T-helper 17 cell (primary cell): ENCODE measurements at regions not wholly inside any gene's neighbourhood (a gene's known extent, or its start where the extent isn't known, plus 50 kb on each side); places are given as distances from the start of the nearest gene placed in this dataset.
"Not testable (repeated sequence)": the region's sequence is repeated elsewhere in the genome, so short reads cannot be mapped to it uniquely, and the experiment has no call there.

Source experiments
- ATAC-seq: fragments of 150-1000 bp; cut with Tn5 transposase; 2 replicates; pipeline ENCODE4 v1.10.0; 2021; ENCODE audit warnings: mild to moderate bottlenecking, moderate library complexity
- DNase-seq, 3 donors: peaks; one replicate each; pipeline versions ENCODE4 v3.0.0 to v3.0.0-alpha.2; 2020 to 2021
- H3K9me3 ChIP-seq: one replicate; pipeline ENCODE4 v1.7.0; 2013; ENCODE audit warnings: low read length, mild to moderate bottlenecking; ENCODE audit not compliant: control insufficient read depth, poor library complexity, severe bottlenecking
- H3K27ac Mint-ChIP-seq: one replicate; pipeline ENCODE4 v1.8.0; 2022; ENCODE audit warnings: mild to moderate bottlenecking, moderate library complexity, mixed read lengths
- H3K27me3 Mint-ChIP-seq: one replicate; pipeline ENCODE4 v1.8.0; 2022; ENCODE audit warnings: mixed read lengths
- H3K36me3 Mint-ChIP-seq: one replicate; pipeline ENCODE4 v1.8.0; 2022; ENCODE audit warnings: low read depth, mixed read lengths
- H3K4me1 Mint-ChIP-seq: one replicate; pipeline ENCODE4 v1.8.0; 2022; ENCODE audit warnings: mild to moderate bottlenecking, mixed read lengths
- H3K4me3 Mint-ChIP-seq: one replicate; pipeline ENCODE4 v1.8.0; 2022; ENCODE audit warnings: mild to moderate bottlenecking, moderate library complexity, mixed read lengths

DNA sequence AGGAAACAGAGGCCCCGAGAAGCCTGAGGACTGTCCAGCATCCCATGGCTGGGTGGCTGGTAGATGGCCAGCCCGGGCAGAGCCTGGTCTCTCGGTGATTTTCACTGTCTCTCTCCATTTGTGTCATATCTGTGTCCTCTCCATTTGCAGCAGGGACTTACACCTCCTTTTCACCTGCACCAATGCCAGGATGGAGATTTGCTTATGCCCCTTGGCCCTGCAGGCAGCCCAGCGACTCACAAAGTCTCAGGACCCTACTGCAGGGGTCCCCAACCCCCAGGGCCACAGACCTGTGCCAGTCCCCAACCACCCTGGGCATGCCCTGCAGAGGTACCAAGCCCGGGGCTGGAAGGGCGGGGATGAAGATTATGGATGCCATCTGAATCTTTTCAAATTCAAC, 201.6 kb downstream of the RHOU start:
- Mint-ChIP-seq H3K4me3 (no peak overlapping the region), H3K27ac (peak overlapping the region; percentile 45), H3K27me3 (peaks cover 5% of the 10 kb centered on the region), H3K4me1 (peaks cover 14% of the 10 kb centered on the region), H3K36me3 (no peaks in the 10 kb centered on the region)
- DNase-seq (no peak), ATAC-seq (no peak)
- H3K9me3 ChIP-seq = no peaks in the 10 kb centered on the region

DNA sequence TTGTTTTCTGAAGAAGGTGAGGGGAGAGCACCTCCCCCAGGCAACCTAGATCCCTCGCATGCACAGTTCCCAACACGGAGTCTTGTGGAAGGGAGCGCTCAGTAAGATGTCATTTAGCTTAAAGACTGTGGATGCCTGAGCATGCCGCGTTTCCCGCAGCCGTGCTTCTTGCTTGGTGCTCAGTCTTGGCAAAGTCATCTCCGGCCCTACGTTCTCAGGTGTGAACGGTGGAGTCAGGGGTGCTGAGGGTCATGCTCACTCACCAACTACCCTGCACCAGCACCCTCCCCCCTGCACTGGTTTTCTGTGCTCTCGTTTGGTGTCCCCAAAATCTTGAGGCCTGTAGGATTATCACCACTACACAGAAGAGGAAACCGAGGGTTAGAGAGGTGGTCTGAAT, 202.1 kb downstream of the RHOU start:
- Mint-ChIP-seq H3K36me3 (no peaks in the 10 kb centered on the region), H3K4me3 (no peak overlapping the region), H3K27me3 (peaks cover 5% of the 10 kb centered on the region), H3K4me1 (peaks cover 14% of the 10 kb centered on the region), H3K27ac (peak overlapping the region; percentile 24)
- DNase-seq (no peak), ATAC-seq (no peak)
- H3K9me3 ChIP-seq = no peaks in the 10 kb centered on the region

DNA sequence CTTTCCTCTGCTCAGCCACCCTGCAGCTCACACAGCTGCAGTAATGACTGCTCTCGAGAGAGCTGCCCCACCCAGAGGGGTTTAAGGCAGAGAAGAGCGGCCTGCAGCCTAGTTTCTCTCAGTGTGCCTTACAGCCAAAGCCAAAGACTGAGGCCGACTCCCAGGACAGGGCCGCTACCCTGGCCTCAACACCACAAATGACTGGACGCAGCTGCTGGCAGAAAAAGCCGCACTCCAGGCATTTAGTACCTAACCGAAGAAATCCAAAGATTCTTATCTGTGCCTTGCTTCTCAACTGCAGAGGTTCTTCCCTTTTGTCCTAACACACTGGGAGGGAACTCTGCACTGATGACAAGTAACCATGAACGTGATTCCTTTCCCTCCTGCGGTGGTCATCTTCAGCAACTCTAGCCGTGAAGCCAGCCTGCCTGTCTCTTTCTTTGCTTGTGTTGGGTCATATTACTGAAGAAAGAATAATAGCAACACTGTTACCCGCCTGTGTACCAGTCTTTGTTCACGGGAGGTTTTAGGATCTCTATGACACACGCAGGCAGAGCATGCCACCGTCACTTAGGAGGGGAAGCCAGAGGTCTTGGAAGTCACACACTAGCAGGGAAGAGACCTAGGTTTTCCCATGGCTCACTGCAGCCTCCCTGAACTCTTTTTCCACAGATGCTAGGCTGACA, 202.7 kb downstream of the RHOU start:
- Mint-ChIP-seq H3K36me3 (no peaks in the 10 kb centered on the region), H3K27ac (peak overlapping the region; percentile 24), H3K27me3 (peaks cover 5% of the 10 kb centered on the region), H3K4me1 (peaks cover 14% of the 10 kb centered on the region), H3K4me3 (no peak overlapping the region)
- no peak for DNase-seq
- ATAC-seq = no peak
- H3K9me3 ChIP-seq = no peaks in the 10 kb centered on the region

DNA sequence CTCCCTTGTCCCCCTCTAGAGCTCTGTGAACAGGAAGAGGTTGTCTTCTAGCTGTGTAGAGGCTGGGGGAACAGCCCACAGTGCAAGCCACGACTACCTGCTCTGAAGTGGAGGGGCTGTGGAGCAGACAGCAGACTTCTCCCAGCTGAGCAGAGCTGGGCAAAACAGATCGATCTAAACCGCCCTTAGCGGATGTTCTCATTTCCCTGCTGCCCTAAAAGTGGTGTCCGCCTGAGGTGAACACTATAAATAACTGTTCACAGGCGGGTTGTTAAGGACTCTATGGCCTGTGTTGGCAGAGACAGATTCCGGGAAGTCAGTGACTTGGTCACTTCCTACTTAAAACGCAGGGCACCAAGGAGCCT, 203.2 kb downstream of the RHOU start:
- DNase-seq = no peak
- H3K4me1 Mint-ChIP-seq = peaks cover 14% of the 10 kb centered on the region
- no peak overlapping the region for H3K4me3 Mint-ChIP-seq
- peak overlapping the region; percentile 24 for H3K27ac Mint-ChIP-seq
- no peaks in the 10 kb centered on the region for H3K36me3 Mint-ChIP-seq
- peak; percentile 39 for ATAC-seq
- peaks cover 7% of the 10 kb centered on the region for H3K27me3 Mint-ChIP-seq
- H3K9me3 ChIP-seq = no peaks in the 10 kb centered on the region

DNA sequence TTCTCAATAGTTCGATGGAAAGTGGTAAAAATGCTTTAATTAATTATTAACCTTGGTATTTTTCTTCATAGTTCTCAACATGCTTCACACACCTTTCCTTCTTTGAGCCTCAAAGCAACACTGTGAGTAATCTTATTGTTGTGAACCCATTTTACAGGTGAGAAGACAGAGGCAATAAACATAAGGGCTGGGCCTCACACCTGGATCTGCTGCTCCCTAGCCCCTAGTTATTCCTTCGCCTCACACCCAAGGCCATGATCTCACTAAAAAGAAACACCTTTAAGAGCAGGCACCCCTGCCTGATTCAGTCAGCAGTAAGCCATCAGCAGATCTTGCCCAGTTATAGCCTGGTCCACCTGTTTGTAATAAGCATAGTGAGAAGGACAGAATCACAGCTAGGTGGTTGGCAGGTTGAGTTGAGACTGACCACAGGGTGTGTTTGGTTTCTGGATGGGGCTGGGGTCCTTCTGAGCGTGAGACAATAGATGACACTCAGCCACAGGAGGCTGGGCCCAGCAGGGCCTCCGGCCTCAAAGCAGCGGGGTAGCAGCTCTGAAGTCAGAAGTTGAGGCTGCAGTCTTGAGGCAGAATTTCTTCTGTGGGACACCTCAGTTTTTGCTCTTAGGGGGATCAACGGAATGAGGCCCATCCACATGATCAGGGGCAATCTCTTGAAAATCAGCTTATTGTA, 203.9 kb downstream of the RHOU start:
- no peaks in the 10 kb centered on the region for H3K36me3 Mint-ChIP-seq
- DNase-seq = no peak
- peaks cover 11% of the 10 kb centered on the region for H3K4me1 Mint-ChIP-seq
- peaks cover 6% of the 10 kb centered on the region for H3K27me3 Mint-ChIP-seq
- H3K27ac Mint-ChIP-seq = peak overlapping the region; percentile 24
- no peaks in the 10 kb centered on the region for H3K9me3 ChIP-seq
- no peak overlapping the region for H3K4me3 Mint-ChIP-seq
- ATAC-seq = no peak

DNA sequence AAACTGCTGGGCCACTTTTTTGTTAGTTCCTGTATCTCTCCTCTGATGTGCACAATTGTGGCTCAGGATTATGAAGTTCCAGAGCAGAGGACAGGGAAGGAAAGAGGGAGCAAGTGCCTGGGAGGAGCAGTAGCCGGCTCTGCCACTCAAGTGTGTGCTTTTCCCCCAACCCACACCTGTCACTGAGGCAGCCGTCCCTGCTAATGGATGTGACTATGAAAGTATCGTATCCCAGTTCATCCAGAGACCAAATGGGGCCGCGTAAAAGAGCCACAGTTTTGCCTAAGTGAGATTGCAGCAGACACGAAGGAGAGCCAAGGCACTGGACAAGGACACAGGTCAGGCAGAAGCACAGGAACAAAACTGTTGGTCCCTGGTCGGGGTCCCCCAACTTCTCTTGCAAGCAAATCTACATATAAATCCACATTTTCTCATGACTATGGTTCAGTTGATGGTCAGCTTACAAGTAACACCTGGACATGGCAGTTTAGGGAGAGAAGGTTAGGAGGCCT, 204.7 kb downstream of the RHOU start:
- Mint-ChIP-seq H3K4me1 (peaks cover 11% of the 10 kb centered on the region), H3K27ac (no peak overlapping the region), H3K4me3 (no peak overlapping the region), H3K27me3 (peaks cover 6% of the 10 kb centered on the region), H3K36me3 (no peaks in the 10 kb centered on the region)
- DNase-seq (no peak), ATAC-seq (no peak)
- H3K9me3 ChIP-seq = no peaks in the 10 kb centered on the region

DNA sequence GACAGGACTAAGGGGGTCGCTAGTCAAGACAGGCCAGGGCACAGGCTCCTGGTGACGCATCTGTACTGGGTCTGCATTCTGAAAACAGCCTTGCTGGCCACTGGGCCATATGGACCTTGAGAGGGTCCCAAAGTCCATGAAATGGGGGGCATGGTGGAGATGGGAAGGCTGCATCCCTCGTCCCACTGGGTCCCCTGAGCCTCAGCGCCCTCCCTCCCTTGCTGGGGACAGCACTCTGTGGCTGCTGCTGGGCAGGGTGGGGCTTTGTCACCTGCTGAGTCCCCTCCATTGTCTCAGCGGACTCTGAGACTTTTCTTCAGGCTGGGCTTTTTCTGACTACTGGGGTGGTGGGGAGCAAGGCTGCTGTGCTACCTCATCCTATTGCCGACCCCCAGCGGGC, 205.2 kb downstream of the RHOU start:
- Mint-ChIP-seq H3K27me3 (peaks cover 6% of the 10 kb centered on the region), H3K4me3 (no peak overlapping the region), H3K27ac (no peak overlapping the region), H3K4me1 (peaks cover 11% of the 10 kb centered on the region), H3K36me3 (no peaks in the 10 kb centered on the region)
- no peaks in the 10 kb centered on the region for H3K9me3 ChIP-seq
- ATAC-seq (no peak), DNase-seq (no peak)

DNA sequence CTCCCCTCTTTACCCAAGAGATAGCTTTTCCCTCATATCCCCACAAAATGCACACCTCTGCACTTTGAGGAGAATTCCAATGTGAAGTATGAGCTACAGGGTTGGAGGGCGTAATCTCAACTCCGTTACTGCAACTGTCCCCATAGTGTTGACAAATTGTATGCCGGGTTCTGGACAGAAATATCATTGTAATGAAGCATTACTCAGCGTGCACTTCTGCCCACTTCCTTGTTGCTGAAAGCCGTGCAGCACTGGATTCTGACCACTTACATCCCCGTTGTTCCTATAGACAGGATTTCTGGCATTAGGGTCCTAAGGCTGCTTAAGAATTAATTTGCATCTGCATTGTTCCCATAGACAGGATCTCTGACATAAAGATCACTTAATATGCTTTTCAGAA, 205.6 kb downstream of the RHOU start:
- H3K4me3 Mint-ChIP-seq = no peak overlapping the region
- peaks cover 11% of the 10 kb centered on the region for H3K4me1 Mint-ChIP-seq
- no peak overlapping the region for H3K27ac Mint-ChIP-seq
- ATAC-seq (no peak), DNase-seq (no peak)
- peaks cover 6% of the 10 kb centered on the region for H3K27me3 Mint-ChIP-seq
- H3K9me3 ChIP-seq = no peaks in the 10 kb centered on the region
- no peaks in the 10 kb centered on the region for H3K36me3 Mint-ChIP-seq

DNA sequence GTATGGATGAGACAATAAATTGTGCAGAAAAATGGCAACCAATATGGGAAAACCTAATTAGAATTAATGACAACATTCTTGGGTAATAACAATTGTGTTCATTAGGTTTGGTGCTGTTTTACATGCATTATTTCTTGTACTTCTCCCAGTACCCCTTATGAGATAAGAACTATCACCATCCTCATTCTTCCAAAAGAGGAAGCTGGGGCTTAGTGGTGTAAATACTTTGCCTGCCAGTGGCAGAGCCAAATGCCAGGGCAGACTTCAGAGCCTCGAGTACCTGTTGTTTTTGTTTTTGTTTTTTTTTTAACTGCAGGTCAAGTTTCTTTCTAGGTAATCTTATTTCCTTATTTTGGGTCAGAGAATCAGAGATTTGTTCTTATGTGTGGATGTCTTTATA, 206.4 kb downstream of the RHOU start:
- H3K4me3 Mint-ChIP-seq = no peak overlapping the region
- no peaks in the 10 kb centered on the region for H3K36me3 Mint-ChIP-seq
- ATAC-seq (no peak), DNase-seq (no peak)
- no peak overlapping the region for H3K27ac Mint-ChIP-seq
- no peaks in the 10 kb centered on the region for H3K9me3 ChIP-seq
- peaks cover 8% of the 10 kb centered on the region for H3K4me1 Mint-ChIP-seq
- H3K27me3 Mint-ChIP-seq = peaks cover 6% of the 10 kb centered on the region

DNA sequence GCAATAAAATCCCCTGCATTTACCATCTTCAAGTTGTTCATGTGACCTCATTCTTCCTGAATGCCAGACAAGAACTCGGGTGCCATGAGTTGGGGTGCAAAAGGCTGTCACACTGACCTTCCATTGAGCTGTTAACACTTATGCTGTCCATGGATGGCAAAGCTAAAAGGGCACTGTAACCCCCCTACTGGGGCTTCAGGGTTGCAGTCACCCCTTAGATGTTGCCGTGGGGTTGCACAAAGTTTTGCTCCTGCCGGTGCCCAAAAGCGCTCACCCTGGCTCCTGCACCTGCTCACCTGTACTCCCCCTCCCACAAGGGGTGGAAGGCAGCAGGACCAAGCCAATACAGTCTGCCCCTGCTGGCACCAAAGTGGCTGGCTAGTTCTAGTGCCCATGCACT, 208.2 kb downstream of the RHOU start:
- ATAC-seq (no peak), DNase-seq (no peak)
- Mint-ChIP-seq H3K36me3 (no peaks in the 10 kb centered on the region), H3K4me1 (peaks cover 2% of the 10 kb centered on the region), H3K27me3 (peaks cover 6% of the 10 kb centered on the region), H3K4me3 (no peak overlapping the region), H3K27ac (no peak overlapping the region)
- no peaks in the 10 kb centered on the region for H3K9me3 ChIP-seq

DNA sequence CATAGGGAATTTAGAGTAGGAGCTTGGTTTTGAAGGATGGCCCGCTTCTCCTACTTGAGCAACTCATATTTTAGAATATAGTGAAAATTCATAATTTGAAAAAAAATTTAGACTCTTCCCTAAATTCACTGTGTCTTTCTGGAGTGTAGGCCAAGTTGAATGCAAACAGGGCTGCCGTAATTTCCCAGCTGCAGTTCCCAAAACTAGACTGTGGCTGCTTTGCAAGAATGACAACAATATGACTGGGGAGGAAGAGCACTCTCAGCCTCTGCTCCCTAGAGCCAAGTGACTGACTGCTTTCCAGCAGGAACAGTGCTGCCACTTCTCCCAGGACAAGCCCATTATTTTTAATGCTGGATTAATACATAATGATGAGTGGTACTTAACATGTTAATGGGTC, 209.0 kb downstream of the RHOU start:
- no peaks in the 10 kb centered on the region for H3K9me3 ChIP-seq
- no peaks in the 10 kb centered on the region for H3K4me1 Mint-ChIP-seq
- H3K36me3 Mint-ChIP-seq = no peaks in the 10 kb centered on the region
- H3K27ac Mint-ChIP-seq = no peak overlapping the region
- DNase-seq (no peak), ATAC-seq (no peak)
- H3K27me3 Mint-ChIP-seq = peaks cover 6% of the 10 kb centered on the region
- no peak overlapping the region for H3K4me3 Mint-ChIP-seq

DNA sequence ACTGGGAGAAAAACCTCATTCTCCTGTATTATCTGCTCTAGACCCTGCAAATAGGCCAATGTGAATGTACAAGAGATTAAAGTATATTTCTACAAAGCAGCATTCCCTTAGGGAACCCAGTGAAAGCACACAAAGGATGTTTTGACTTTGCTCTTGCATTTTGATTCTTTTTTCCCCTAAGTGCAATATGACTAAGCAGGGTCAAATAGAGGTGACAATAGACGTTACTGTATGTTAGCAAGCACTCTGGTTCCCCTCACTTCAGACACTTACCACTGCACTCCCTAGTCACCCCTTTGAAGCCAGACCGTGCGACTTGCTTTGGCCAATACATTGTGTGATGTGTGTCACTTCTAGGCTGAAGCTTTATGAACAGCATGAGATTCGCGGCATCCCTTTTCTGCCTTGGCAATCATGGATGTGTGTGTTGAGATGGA, 209.7 kb downstream of the RHOU start:
- Mint-ChIP-seq H3K4me1 (no peaks in the 10 kb centered on the region), H3K27ac (no peak overlapping the region), H3K36me3 (no peaks in the 10 kb centered on the region), H3K4me3 (no peak overlapping the region), H3K27me3 (peaks cover 6% of the 10 kb centered on the region)
- ATAC-seq (no peak), DNase-seq (no peak)
- no peaks in the 10 kb centered on the region for H3K9me3 ChIP-seq

DNA sequence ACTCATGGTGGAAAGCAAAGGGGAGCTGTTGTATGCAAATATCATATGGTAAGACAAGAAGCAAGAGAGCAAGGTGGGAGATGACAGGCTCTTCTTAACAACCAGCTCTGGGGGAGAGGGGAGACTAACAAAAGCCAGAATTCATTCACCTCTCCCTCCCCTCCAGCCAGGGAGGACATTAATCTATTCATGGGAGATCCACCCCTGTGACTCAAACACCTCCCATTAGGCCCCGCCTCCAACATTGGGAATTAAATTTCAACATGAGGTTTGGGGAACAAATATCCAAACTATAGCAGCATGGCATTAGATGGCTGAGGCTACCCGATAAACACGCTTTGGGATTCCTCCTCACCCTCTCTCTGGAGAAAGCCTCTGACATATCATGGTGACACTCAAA, 210.6 kb downstream of the RHOU start:
- peaks cover 6% of the 10 kb centered on the region for H3K27me3 Mint-ChIP-seq
- no peaks in the 10 kb centered on the region for H3K4me1 Mint-ChIP-seq
- no peak for DNase-seq

DNA sequence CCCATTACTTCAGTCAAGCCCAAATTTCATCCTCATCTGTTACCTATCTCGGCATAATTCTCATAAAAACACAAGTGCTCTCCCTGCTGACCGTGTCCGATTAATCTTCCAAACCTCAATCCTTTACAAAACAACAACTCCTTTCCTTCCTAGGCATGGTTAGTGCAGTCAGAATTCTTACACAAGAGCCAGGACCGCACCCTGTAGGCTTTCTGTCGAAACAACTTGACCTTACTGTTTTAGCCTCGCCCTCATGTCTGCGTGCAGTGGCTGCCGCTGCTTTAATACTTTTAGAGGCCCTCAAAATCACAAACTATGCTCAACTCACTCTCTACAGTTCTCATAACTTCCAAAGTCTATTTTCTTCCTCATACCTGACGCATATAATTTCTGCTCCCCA, 214.3 kb downstream of the RHOU start:
- not testable (repeated sequence) for H3K27me3 Mint-ChIP-seq, H3K4me1 Mint-ChIP-seq, H3K36me3 Mint-ChIP-seq, ATAC-seq, H3K9me3 ChIP-seq, H3K4me3 Mint-ChIP-seq, DNase-seq, H3K27ac Mint-ChIP-seq

More for the DNA sequence above, 210.6 kb downstream of the RHOU start:
- H3K4me3 Mint-ChIP-seq = no peak overlapping the region
- H3K36me3 Mint-ChIP-seq = no peaks in the 10 kb centered on the region
- no peak for ATAC-seq
- H3K27ac Mint-ChIP-seq = no peak overlapping the region
- H3K9me3 ChIP-seq = no peaks in the 10 kb centered on the region
